Activated CD8-positive, alpha-beta memory T cell treated with anti-CD3 and anti-CD28 coated beads, Interleukin-2, amount 50 U/mL, for 4 hours (primary cell): ENCODE measurements at regions not wholly inside any gene's neighbourhood (a gene's known extent, or its start where the extent isn't known, plus 50 kb on each side); places are given as distances from the start of the nearest gene placed in this dataset.

Experiments used
- DNase-seq: peaks from one replicate; pipeline ENCODE4 v3.0.0-alpha.2; 2020

DNA sequence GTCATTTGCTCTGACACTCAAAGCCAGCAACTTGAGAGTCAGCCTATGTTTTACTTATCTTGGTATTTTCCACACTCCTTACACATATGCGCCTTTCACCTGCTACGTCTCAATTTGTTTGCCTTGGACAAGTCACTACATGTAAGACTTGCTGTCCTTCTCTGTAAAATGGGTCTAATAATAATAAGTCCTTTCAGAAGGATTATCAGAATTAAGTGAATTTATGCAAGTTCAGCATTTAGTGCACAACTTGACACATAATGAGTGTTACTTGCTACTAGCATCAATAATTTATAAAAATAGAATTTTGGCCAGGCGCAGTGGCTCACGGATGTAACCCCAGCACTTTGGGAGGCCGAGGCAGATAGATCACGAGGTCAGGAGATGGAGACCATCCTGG is 71.1 kb upstream of the UBL3 start:
- no peak for DNase-seq

GRCh38 chr13:29920025-29920643 is 69.7 kb upstream of the UBL3 start:
- DNase-seq: no peak

- DNase-seq: no peak
These were observed 68.4 kb upstream of the UBL3 start for GRCh38 chr13:29918845-29919244.

DNA sequence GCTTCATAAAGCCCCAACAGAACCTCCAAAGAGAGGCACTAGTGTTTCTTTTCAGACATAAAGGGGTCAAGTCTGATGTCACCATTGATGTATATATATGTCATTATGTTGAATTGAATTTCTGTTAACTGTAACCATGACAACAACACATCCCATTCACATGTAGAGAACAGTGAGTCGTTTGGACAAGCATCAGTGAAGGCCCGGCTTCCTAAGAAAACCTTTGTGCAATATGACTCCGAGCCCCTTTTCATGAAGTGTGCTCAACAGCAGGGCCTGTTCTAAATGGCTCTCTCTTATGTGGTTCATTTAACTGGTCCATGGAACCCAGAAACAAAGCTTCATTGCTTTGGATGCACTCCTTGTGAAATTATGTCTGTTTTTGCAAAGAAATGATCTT is 67.2 kb upstream of the UBL3 start:
- no peak for DNase-seq

GRCh38 chr13:29914581-29914980 is 64.2 kb upstream of the UBL3 start:
- DNase-seq: no peak

DNA sequence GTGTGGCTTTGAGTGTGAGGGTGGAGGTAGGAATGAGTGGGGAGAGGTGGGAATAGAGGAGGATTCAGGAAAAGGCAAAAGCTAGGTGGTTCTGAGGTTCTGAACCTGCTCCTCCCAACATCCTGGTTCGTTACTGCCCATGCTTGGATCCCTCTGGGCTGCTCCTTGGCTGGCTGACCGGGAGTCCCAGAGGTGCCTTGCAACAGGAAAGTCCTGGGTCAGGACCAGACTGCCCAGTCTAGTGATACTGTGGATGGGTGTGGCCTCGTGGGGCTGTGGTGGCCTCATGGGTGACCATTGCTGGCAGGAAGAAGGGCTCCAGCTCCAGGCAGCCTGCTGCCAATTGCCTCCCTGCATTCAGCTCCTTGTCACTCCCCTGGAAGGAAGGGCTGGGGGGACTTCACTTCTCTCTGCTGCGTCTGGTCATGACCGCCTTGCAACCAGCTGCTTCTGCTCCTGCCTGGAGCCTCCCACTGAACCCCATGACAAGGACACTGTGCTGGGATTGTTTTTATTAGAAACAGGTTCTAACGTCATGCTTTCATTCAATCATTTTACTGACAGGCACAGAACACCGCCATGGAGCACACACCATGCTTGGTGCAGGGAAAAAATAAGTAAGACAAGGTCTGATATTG is 61.5 kb upstream of the UBL3 start:
- no peak for DNase-seq

GRCh38 chr13:29909975-29910674 is 59.7 kb upstream of the UBL3 start:
- no peak for DNase-seq

DNA sequence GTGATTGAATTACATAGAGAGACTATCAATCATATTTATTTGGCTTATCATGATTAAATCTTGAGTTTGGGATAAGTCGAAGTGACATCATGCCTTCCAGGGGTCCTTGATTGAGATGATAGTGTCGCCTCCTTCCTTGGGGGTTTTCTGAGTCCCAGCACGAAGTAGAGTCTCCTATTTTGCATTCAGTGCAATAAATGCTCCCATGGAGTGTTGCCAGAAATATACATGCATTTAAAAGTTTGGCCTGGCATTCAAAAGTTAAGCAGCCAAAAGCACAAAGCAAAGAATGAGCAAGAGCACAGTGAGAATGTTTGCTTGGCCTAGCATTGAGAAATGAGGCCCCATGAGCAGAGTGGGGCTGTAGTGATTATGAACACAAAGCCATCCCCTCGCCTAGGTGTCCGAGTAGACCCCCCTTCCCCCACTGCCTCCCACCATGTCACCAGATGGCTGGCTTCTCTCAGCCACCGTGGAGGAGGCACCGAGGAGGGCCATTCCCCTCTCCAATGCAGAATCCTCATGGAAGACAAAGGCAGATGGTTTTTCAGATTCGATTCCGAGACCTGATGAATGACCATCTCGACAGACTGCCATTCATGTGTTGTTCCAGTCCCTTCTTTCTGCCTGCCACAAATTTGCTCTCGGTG is 58.8 kb upstream of the UBL3 start:
- no peak for DNase-seq

DNA sequence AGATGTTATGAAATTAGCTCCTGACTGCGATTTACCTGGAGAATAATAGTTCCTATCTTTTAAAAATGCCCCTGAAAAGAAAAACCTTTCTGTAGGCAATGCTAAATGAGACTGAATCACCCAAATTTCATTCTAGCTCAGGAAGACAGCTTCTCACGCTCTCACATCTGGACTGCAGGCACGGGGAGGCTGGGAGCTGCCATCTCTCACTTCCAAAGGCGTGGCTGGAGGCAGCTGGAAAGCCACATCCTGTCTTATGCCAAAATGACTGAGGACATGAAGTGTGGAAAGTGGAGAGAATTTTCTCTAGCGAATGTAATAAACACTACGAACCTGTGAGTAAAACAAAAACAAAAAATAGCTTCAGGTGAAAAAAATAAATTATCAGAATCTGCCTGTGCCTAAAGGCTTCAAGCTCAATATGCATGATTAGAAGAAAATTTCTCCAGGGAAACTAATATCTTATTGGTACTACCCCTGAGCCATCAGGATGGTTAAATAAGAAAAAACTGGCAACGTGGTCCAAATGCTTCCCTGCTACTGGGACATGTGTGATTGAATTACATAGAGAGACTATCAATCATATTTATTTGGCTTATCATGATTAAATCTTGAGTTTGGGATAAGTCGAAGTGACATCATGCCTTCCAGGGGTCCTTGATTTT is 58.1 kb upstream of the UBL3 start:
- no peak for DNase-seq

DNA sequence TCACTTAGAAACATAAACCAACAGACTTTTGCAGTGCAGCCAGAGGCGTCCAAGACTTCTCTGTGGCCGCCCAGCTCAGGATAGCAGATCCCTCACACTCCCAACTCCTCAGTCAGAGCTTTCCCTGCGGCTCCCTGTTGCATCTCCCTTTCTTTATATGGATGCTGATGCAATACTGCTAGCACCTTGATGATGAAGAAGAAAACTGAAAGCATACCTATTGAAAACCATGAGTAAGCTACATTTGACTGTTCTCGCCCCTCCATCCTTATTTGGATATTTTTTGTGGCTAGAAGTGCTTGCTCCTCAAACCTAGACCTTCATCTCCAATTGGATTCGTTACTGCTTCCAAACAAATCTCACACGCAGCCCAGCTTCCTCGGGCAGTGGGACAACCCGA is 57.3 kb upstream of the UBL3 start:
- DNase-seq: no peak

- no peak for DNase-seq
These were observed 56.1 kb upstream of the UBL3 start for GRCh38 chr13:29906432-29907011.

GRCh38 chr13:29905845-29906244 is 55.4 kb upstream of the UBL3 start:
- no peak for DNase-seq

DNA sequence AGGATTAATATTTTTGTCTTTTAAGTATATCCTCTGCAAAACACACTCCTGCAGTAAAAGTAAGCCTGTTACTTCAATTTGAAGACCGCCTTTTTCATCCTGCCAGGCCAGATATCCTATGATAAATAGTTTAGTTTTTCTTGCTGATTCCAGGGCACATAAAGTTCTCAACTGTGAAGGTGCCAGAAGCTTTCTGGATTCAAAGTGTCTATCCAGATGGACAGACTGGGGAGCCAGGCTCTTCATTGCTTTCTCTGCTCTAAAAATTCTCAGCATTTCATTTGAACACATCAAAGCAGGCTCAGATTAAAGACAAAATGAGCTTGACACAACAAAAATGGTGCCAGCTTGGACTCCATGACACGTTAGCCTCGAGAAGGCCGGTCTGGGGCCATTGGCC is 53.6 kb upstream of the UBL3 start:
- no peak for DNase-seq

- DNase-seq: no peak
These were observed 53.1 kb upstream of the UBL3 start for GRCh38 chr13:29903543-29903942.

DNA sequence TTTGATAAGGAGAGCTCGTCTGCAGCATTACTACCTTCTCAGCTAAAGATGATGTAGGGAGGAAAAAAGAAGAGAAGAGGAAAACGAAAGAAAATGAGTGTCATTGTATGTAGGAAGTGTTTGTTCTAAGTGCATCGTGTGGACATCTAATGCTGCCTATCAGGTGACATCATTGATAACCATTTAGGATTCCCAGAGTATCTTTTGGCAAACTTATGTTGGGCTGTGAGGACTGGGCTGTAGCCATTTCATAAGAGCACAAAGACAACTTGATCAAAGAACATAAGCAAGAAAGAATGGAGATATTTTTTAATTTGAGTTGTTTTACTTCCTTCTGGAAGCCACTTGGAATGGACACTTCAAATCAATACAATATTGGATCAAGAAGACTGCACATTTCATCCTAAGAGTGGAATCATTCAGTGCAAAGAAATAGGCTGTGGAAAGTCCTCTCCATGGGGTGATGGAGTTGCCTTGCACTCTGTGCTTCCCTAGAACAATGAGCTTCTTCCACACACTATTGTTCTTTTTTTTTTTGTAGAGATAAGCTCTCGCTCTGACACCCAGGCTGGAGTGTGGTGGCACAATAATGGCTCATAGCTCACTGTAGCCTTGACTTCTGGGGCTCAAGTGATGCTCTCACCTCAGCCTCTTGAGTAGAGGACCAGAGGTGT is 52.4 kb upstream of the UBL3 start:
- no peak for DNase-seq

GRCh38 chr13:29901710-29902631 is 51.6 kb upstream of the UBL3 start:
- DNase-seq: peak; percentile 19
